Chondrocyte (in vitro differentiated cells): ENCODE measurements at regions not wholly inside any gene's neighbourhood (a gene's known extent, or its start where the extent isn't known, plus 50 kb on each side); places are given as distances from the start of the nearest gene placed in this dataset.

Source experiments
- DNase-seq: peaks from one replicate; pipeline ENCODE4 v3.0.0; 2021; ENCODE audit warnings: mixed read lengths, low spot score
- H3K27ac Mint-ChIP-seq: one replicate; pipeline ENCODE4 v1.8.0; 2021; ENCODE audit warnings: mild to moderate bottlenecking, moderate library complexity, mixed read lengths; ENCODE audit not compliant: unreplicated experiment
- H3K27me3 Mint-ChIP-seq: 2 replicates; pipeline ENCODE4 v1.8.0; 2021; ENCODE audit warnings: low read depth, mixed read lengths
- H3K36me3 Mint-ChIP-seq: 2 replicates; pipeline ENCODE4 v1.8.0; 2021; ENCODE audit warnings: low read depth, mixed read lengths
- H3K4me1 Mint-ChIP-seq: 2 replicates; pipeline ENCODE4 v1.8.0; 2021; ENCODE audit warnings: low read depth, mild to moderate bottlenecking, mixed read lengths
- H3K4me3 Mint-ChIP-seq: one replicate; pipeline ENCODE4 v1.8.0; 2021; ENCODE audit warnings: mild to moderate bottlenecking, moderate library complexity, mixed read lengths; ENCODE audit not compliant: unreplicated experiment
- H3K9me3 Mint-ChIP-seq: 2 replicates; pipeline ENCODE4 v1.8.0; 2021; ENCODE audit warnings: low read depth, mixed read lengths
- CTCF ChIP-seq: fragments of 200-600 bp; sonication (generic); IDR thresholded peaks from 2 replicates; pipeline ENCODE4 v1.5.0; 2021; ENCODE audit warnings: antibody characterized with exemption, mild to moderate bottlenecking, moderate library complexity

- no peaks in the 10 kb centered on the region for H3K36me3 Mint-ChIP-seq
- no peak overlapping the region for H3K4me3 Mint-ChIP-seq
Observed at GRCh38 chr4:36556984-36557383, 275.6 kb downstream of the DTHD1 start.

GRCh38 chr4:36568575-36568974 lies 287.2 kb downstream of the DTHD1 start:
- Mint-ChIP-seq H3K27ac (no peak overlapping the region), H3K36me3 (no peaks in the 10 kb centered on the region), H3K27me3 (no peaks in the 10 kb centered on the region), H3K4me3 (no peak overlapping the region), H3K9me3 (peaks cover 26% of the 10 kb centered on the region), H3K4me1 (no peaks in the 10 kb centered on the region)
- TF ChIP-seq CTCF = no peak
- DNase-seq = no peak

More at GRCh38 chr4:36556984-36557383, 275.6 kb downstream of the DTHD1 start:
- TF ChIP-seq CTCF = no peak
- Mint-ChIP-seq H3K27ac (no peak overlapping the region), H3K4me1 (no peaks in the 10 kb centered on the region), H3K27me3 (no peaks in the 10 kb centered on the region), H3K9me3 (no peaks in the 10 kb centered on the region)
- DNase-seq = no peak

GRCh38 chr4:36573441-36573840 lies 292.0 kb downstream of the DTHD1 start:
- TF ChIP-seq CTCF = no peak
- Mint-ChIP-seq H3K27ac (no peak overlapping the region), H3K36me3 (no peaks in the 10 kb centered on the region), H3K27me3 (no peaks in the 10 kb centered on the region), H3K9me3 (peaks cover 24% of the 10 kb centered on the region), H3K4me1 (no peaks in the 10 kb centered on the region), H3K4me3 (no peak overlapping the region)
- no peak for DNase-seq

- peaks cover 21% of the 10 kb centered on the region for H3K9me3 Mint-ChIP-seq
- DNase-seq = no peak
- no peak overlapping the region for H3K4me3 Mint-ChIP-seq
- no peaks in the 10 kb centered on the region for H3K4me1 Mint-ChIP-seq
- H3K27ac Mint-ChIP-seq = no peak overlapping the region
- no peaks in the 10 kb centered on the region for H3K36me3 Mint-ChIP-seq
- no peak for TF ChIP-seq CTCF
- no peaks in the 10 kb centered on the region for H3K27me3 Mint-ChIP-seq
Observed at GRCh38 chr4:36574816-36575215, 293.4 kb downstream of the DTHD1 start.

GRCh38 chr4:36582198-36582597 lies 300.8 kb downstream of the DTHD1 start:
- H3K27ac Mint-ChIP-seq = no peak overlapping the region
- H3K4me3 Mint-ChIP-seq = no peak overlapping the region
- no peak for DNase-seq
- peaks cover 3% of the 10 kb centered on the region for H3K9me3 Mint-ChIP-seq
- no peak for TF ChIP-seq CTCF
- H3K36me3 Mint-ChIP-seq = no peaks in the 10 kb centered on the region
- H3K27me3 Mint-ChIP-seq = peaks cover 4% of the 10 kb centered on the region
- H3K4me1 Mint-ChIP-seq = no peaks in the 10 kb centered on the region
